ENCODE measurements at regions not wholly inside any gene's neighbourhood (a gene's known extent, or its start where the extent isn't known, plus 50 kb on each side); places are given as distances from the start of the nearest gene placed in this dataset.
"Not testable (repeated sequence)": the region's sequence is repeated elsewhere in the genome, so short reads cannot be mapped to it uniquely, and the experiment has no call there.

GRCh38 chr20:40849456-40849855, 160.4 kb upstream of the MAFB start:
- Mint-ChIP-seq H3K27ac (no peak overlapping the region), H3K9me3 (no peaks in the 10 kb centered on the region), H3K36me3 (no peaks in the 10 kb centered on the region), H3K4me3 (no peak overlapping the region), H3K4me1 (no peaks in the 10 kb centered on the region), H3K27me3 (no peaks in the 10 kb centered on the region)

- H3K4me1 Mint-ChIP-seq: no peaks in the 10 kb centered on the region
- no peaks in the 10 kb centered on the region for H3K9me3 Mint-ChIP-seq
- H3K27ac Mint-ChIP-seq: no peak overlapping the region
- H3K36me3 Mint-ChIP-seq: no peaks in the 10 kb centered on the region
- no peaks in the 10 kb centered on the region for H3K27me3 Mint-ChIP-seq
- no peak overlapping the region for H3K4me3 Mint-ChIP-seq
Measured at GRCh38 chr20:40851051-40851450, 162.0 kb upstream of the MAFB start.

GRCh38 chr20:40855269-40855668, 166.2 kb upstream of the MAFB start:
- Mint-ChIP-seq H3K4me1 (no peaks in the 10 kb centered on the region), H3K27ac (no peak overlapping the region), H3K27me3 (no peaks in the 10 kb centered on the region), H3K9me3 (no peaks in the 10 kb centered on the region), H3K36me3 (no peaks in the 10 kb centered on the region), H3K4me3 (no peak overlapping the region)

- no peaks in the 10 kb centered on the region for H3K9me3 Mint-ChIP-seq
- H3K4me1 Mint-ChIP-seq: no peaks in the 10 kb centered on the region
Measured at GRCh38 chr20:40856653-40857052, 167.6 kb upstream of the MAFB start.

GRCh38 chr20:40860487-40860902, 168.1 kb upstream of the TOP1 start:
- Mint-ChIP-seq H3K27ac (no peak overlapping the region), H3K27me3 (no peaks in the 10 kb centered on the region), H3K4me3 (no peak overlapping the region), H3K36me3 (no peaks in the 10 kb centered on the region), H3K4me1 (no peaks in the 10 kb centered on the region), H3K9me3 (no peaks in the 10 kb centered on the region)

More at GRCh38 chr20:40856653-40857052, 167.6 kb upstream of the MAFB start:
- H3K27me3 Mint-ChIP-seq: no peaks in the 10 kb centered on the region
- no peak overlapping the region for H3K4me3 Mint-ChIP-seq
- no peak overlapping the region for H3K27ac Mint-ChIP-seq
- no peaks in the 10 kb centered on the region for H3K36me3 Mint-ChIP-seq

- no peaks in the 10 kb centered on the region for H3K9me3 Mint-ChIP-seq
- no peaks in the 10 kb centered on the region for H3K27me3 Mint-ChIP-seq
- H3K4me1 Mint-ChIP-seq: no peaks in the 10 kb centered on the region
- H3K4me3 Mint-ChIP-seq: no peak overlapping the region
- no peaks in the 10 kb centered on the region for H3K36me3 Mint-ChIP-seq
- H3K27ac Mint-ChIP-seq: no peak overlapping the region
Measured at GRCh38 chr20:40861427-40862008, 167.1 kb upstream of the TOP1 start.

GRCh38 chr20:40863355-40863919, 165.2 kb upstream of the TOP1 start:
- no peaks in the 10 kb centered on the region for H3K36me3 Mint-ChIP-seq
- H3K4me1 Mint-ChIP-seq: no peaks in the 10 kb centered on the region
- H3K27me3 Mint-ChIP-seq: no peaks in the 10 kb centered on the region
- no peak overlapping the region for H3K4me3 Mint-ChIP-seq
- no peaks in the 10 kb centered on the region for H3K9me3 Mint-ChIP-seq
- H3K27ac Mint-ChIP-seq: no peak overlapping the region

GRCh38 chr20:40864470-40864869, 164.2 kb upstream of the TOP1 start:
- Mint-ChIP-seq H3K27me3 (no peaks in the 10 kb centered on the region), H3K4me1 (no peaks in the 10 kb centered on the region), H3K4me3 (no peak overlapping the region), H3K27ac (no peak overlapping the region), H3K9me3 (no peaks in the 10 kb centered on the region), H3K36me3 (no peaks in the 10 kb centered on the region)

- no peaks in the 10 kb centered on the region for H3K36me3 Mint-ChIP-seq
- H3K9me3 Mint-ChIP-seq: no peaks in the 10 kb centered on the region
- no peak overlapping the region for H3K27ac Mint-ChIP-seq
- no peaks in the 10 kb centered on the region for H3K27me3 Mint-ChIP-seq
- H3K4me3 Mint-ChIP-seq: no peak overlapping the region
- no peaks in the 10 kb centered on the region for H3K4me1 Mint-ChIP-seq
Measured at GRCh38 chr20:40865095-40865494, 163.5 kb upstream of the TOP1 start.

- no peaks in the 10 kb centered on the region for H3K27me3 Mint-ChIP-seq
- H3K27ac Mint-ChIP-seq: no peak overlapping the region
- H3K36me3 Mint-ChIP-seq: no peaks in the 10 kb centered on the region
- no peaks in the 10 kb centered on the region for H3K9me3 Mint-ChIP-seq
- H3K4me3 Mint-ChIP-seq: no peak overlapping the region
- H3K4me1 Mint-ChIP-seq: no peaks in the 10 kb centered on the region
Measured at GRCh38 chr20:40866056-40866455, 162.6 kb upstream of the TOP1 start.

GRCh38 chr20:40868551-40869217, 159.9 kb upstream of the TOP1 start:
- H3K4me1 Mint-ChIP-seq: no peaks in the 10 kb centered on the region
- H3K36me3 Mint-ChIP-seq: no peaks in the 10 kb centered on the region
- H3K27me3 Mint-ChIP-seq: no peaks in the 10 kb centered on the region
- H3K27ac Mint-ChIP-seq: no peak overlapping the region
- no peak overlapping the region for H3K4me3 Mint-ChIP-seq
- no peaks in the 10 kb centered on the region for H3K9me3 Mint-ChIP-seq

- no peaks in the 10 kb centered on the region for H3K4me1 Mint-ChIP-seq
- H3K36me3 Mint-ChIP-seq: no peaks in the 10 kb centered on the region
- no peak overlapping the region for H3K27ac Mint-ChIP-seq
- no peaks in the 10 kb centered on the region for H3K9me3 Mint-ChIP-seq
- H3K27me3 Mint-ChIP-seq: no peaks in the 10 kb centered on the region
- H3K4me3 Mint-ChIP-seq: no peak overlapping the region
Measured at GRCh38 chr20:40869218-40870147, 159.1 kb upstream of the TOP1 start.

GRCh38 chr20:40875116-40876085, 153.2 kb upstream of the TOP1 start:
- H3K9me3 Mint-ChIP-seq: peaks cover 8% of the 10 kb centered on the region
- no peak overlapping the region for H3K27ac Mint-ChIP-seq
- no peaks in the 10 kb centered on the region for H3K4me1 Mint-ChIP-seq
- H3K4me3 Mint-ChIP-seq: no peak overlapping the region
- no peaks in the 10 kb centered on the region for H3K27me3 Mint-ChIP-seq
- no peaks in the 10 kb centered on the region for H3K36me3 Mint-ChIP-seq

GRCh38 chr20:40878099-40878498, 150.5 kb upstream of the TOP1 start:
- H3K36me3 Mint-ChIP-seq, H3K27ac Mint-ChIP-seq, H3K4me3 Mint-ChIP-seq, H3K27me3 Mint-ChIP-seq: not testable (repeated sequence)
- Mint-ChIP-seq H3K4me1 (peaks cover 17% of the 10 kb centered on the region), H3K9me3 (peaks cover 13% of the 10 kb centered on the region)
